WTC11 (cell line): ENCODE measurements at regions not wholly inside any gene's neighbourhood (a gene's known extent, or its start where the extent isn't known, plus 50 kb on each side); places are given as distances from the start of the nearest gene placed in this dataset.
A peak's percentile ranks its signal among the peaks of the same experiment; 100 is the strongest.

ENCODE experiments used
- ATAC-seq: fragments of 200-7000 bp; cut with Tn5 transposase; 2 replicates; pipeline ENCODE4 v1.10.0; 2021; ENCODE audit warnings: mild to moderate bottlenecking, moderate library complexity
- CTCF ChIA-PET: fragments of 300-600 bp; sonication (Branson Sonifier 250); formaldehyde crosslinking; loops from one replicate; lab custom pipeline; 2021; ENCODE audit warnings: antibody characterized with exemption; lab: Charles Lee
- POLR2A ChIA-PET: fragments of 350-600 bp; sonication (Branson Sonifier 250); formaldehyde crosslinking; loops from one replicate; lab custom pipeline; 2021; ENCODE audit warnings: antibody characterized with exemption; lab: Charles Lee
- DNase-seq: peaks from one replicate; pipeline ENCODE4 v3.0.0; 2021; ENCODE audit warnings: low spot score
- H3K27ac Mint-ChIP-seq: 2 replicates; pipeline ENCODE4 v1.8.0; 2021; ENCODE audit warnings: mixed read lengths
- H3K27me3 Mint-ChIP-seq: 2 replicates; pipeline ENCODE4 v1.8.0; 2021; ENCODE audit warnings: low read depth, mild to moderate bottlenecking, moderate library complexity, mixed read lengths
- H3K36me3 Mint-ChIP-seq: 2 replicates; pipeline ENCODE4 v1.8.0; 2021; ENCODE audit warnings: mixed read lengths
- H3K4me1 Mint-ChIP-seq: 2 replicates; pipeline ENCODE4 v1.8.0; 2022; ENCODE audit warnings: mixed read lengths
- H3K4me3 Mint-ChIP-seq: 2 replicates; pipeline ENCODE4 v1.8.0; 2021; ENCODE audit warnings: mild to moderate bottlenecking, moderate library complexity, mixed read lengths
- H3K9me3 Mint-ChIP-seq: 2 replicates; pipeline ENCODE4 v1.8.0; 2021; ENCODE audit warnings: mixed read lengths
- ARID4B ChIP-seq: sonication (generic); formaldehyde crosslinking; IDR thresholded peaks from 2 replicates; pipeline ENCODE4 v1.8.0; 2023; ENCODE audit warnings: missing genetic modification reagents, mild to moderate bottlenecking, borderline replicate concordance
- ATF2 ChIP-seq: sonication (generic); formaldehyde crosslinking; IDR thresholded peaks from 2 replicates; pipeline ENCODE4 v1.8.1; 2022; ENCODE audit warnings: low read depth, missing genetic modification reagents, borderline replicate concordance
- CDX4 ChIP-seq: fragments of 250-450 bp; sonication (Bioruptor Pico); IDR thresholded peaks from 2 replicates; pipeline ENCODE4 v1.9.0; 2021; ENCODE audit warnings: moderate library complexity, mild to moderate bottlenecking, inconsistent platforms, borderline replicate concordance
- CTCF ChIP-seq: fragments of 200-600 bp; IDR thresholded peaks from 2 replicates; pipeline ENCODE4 v1.8.0; 2022; ENCODE audit warnings: antibody characterized with exemption
- ERG ChIP-seq: fragments of 250-450 bp; sonication (Bioruptor Pico); IDR thresholded peaks from 2 replicates; pipeline ENCODE4 v1.8.0; 2021; ENCODE audit warnings: mild to moderate bottlenecking
- FOXK1 ChIP-seq: sonication (generic); formaldehyde crosslinking; IDR thresholded peaks from 2 replicates; pipeline ENCODE4 v1.8.0; 2022; ENCODE audit warnings: mild to moderate bottlenecking, moderate library complexity, missing genetic modification reagents
- GABPB1 ChIP-seq: sonication (generic); formaldehyde crosslinking; IDR thresholded peaks from 2 replicates; pipeline ENCODE4 v1.8.1; 2023; ENCODE audit warnings: mild to moderate bottlenecking, missing genetic modification reagents
- HMGA2 ChIP-seq: fragments of 250-450 bp; sonication (Bioruptor Pico); IDR thresholded peaks from 2 replicates; pipeline ENCODE4 v1.4.0; 2021; ENCODE audit warnings: mild to moderate bottlenecking, moderate library complexity
- TEAD1 ChIP-seq: sonication (generic); formaldehyde crosslinking; IDR thresholded peaks from 2 replicates; pipeline ENCODE4 v1.8.0; 2022; ENCODE audit warnings: mild to moderate bottlenecking, missing genetic modification reagents
- TEAD4 ChIP-seq: sonication (generic); formaldehyde crosslinking; IDR thresholded peaks from 2 replicates; pipeline ENCODE4 v1.8.0; 2022; ENCODE audit warnings: mild to moderate bottlenecking, missing genetic modification reagents
- ZBTB21 ChIP-seq: sonication (generic); formaldehyde crosslinking; IDR thresholded peaks from 2 replicates; pipeline ENCODE4 v1.8.1; 2023; ENCODE audit warnings: mild to moderate bottlenecking, missing genetic modification reagents, borderline replicate concordance
- ZBTB43 ChIP-seq: sonication (generic); formaldehyde crosslinking; IDR thresholded peaks from 2 replicates; pipeline ENCODE4 v1.8.1; 2023; ENCODE audit warnings: mild to moderate bottlenecking, missing genetic modification reagents
- ZNF121 ChIP-seq: sonication (generic); formaldehyde crosslinking; IDR thresholded peaks from 2 replicates; pipeline ENCODE4 v1.8.0; 2023; ENCODE audit warnings: missing genetic modification reagents
- ZNF232 ChIP-seq: sonication (generic); formaldehyde crosslinking; IDR thresholded peaks from 2 replicates; pipeline ENCODE4 v1.8.0; 2022; ENCODE audit warnings: mild to moderate bottlenecking, missing genetic modification reagents
- ZNF532 ChIP-seq: fragments of 250-450 bp; sonication (Bioruptor Pico); IDR thresholded peaks from 2 replicates; pipeline ENCODE4 v1.9.0; 2021; ENCODE audit warnings: mild to moderate bottlenecking, borderline replicate concordance

- TF ChIP-seq CTCF: peak; percentile 94
These were observed 88.7 kb downstream of the HNRNPD start (continued) for GRCh38 chr4:82284858-82285805.

- TF ChIP-seq TEAD1 (CRISPR knock-in tag) (0 out of 2 replicates have a peak, but pooled peaks have one; percentile 48), TEAD4 (CRISPR knock-in tag) (no peak), ZBTB43 (CRISPR knock-in tag) (no peak), ZBTB21 (CRISPR knock-in tag) (no peak), FOXK1 (CRISPR knock-in tag) (no peak), ZNF121 (no peak)
- ChIA-PET POLR2A (interaction anchor here (1.0 to 1.3 kb wide), 2 partner anchors 16 to 90 kb away, joined by 3 to 7 read pairs; partner anchors contain the start of gene HNRNPD), CTCF (interaction anchor here (0.5 to 2.2 kb wide), 75 partner anchors 8 to 1324 kb away, joined by 3 to 101 read pairs (median 5); partner anchors contain the start of genes HNRNPD and SCD5)
- peaks cover 20% of the 10 kb centered on the region for H3K27me3 Mint-ChIP-seq
- H3K36me3 Mint-ChIP-seq: no peaks in the 10 kb centered on the region
- ATAC-seq (peak; percentile 7), DNase-seq (peak; percentile 27)
- H3K27ac Mint-ChIP-seq: peak overlapping the region; percentile 38
- peaks cover 14% of the 10 kb centered on the region for H3K4me1 Mint-ChIP-seq
- H3K9me3 Mint-ChIP-seq: 0 out of 2 replicates have a peak, but pooled peaks cover 2% of the 10 kb centered on the region
- H3K4me3 Mint-ChIP-seq: peak overlapping the region; percentile 68
These were observed 89.3 kb downstream of the HNRNPD start for GRCh38 chr4:82284475-82284857.

- Mint-ChIP-seq H3K27ac (no peak overlapping the region), H3K4me3 (no peak overlapping the region), H3K27me3 (peaks cover 28% of the 10 kb centered on the region), H3K9me3 (0 out of 2 replicates have a peak, but pooled peaks cover 6% of the 10 kb centered on the region), H3K4me1 (peaks cover 14% of the 10 kb centered on the region), H3K36me3 (no peaks in the 10 kb centered on the region)
- ChIA-PET CTCF (interaction anchor here (2.5 kb wide), 1 partner anchor 15 kb away, joined by 25 read pairs; no protein-coding TSS in a partner anchor), POLR2A (no interaction called here)
- no peak for ATAC-seq
- DNase-seq: no peak
- TF ChIP-seq ATF2 (CRISPR knock-in tag): no peak
- no peak for TF ChIP-seq ARID4B
- no peak for TF ChIP-seq GABPB1 (CRISPR knock-in tag)
- TF ChIP-seq HMGA2 (CRISPR knock-in tag): no peak
- TF ChIP-seq ZNF121: no peak
- no peak for TF ChIP-seq ZNF232 (CRISPR knock-in tag)
- no peak for TF ChIP-seq CDX4 (CRISPR knock-in tag)
- TF ChIP-seq ERG (CRISPR knock-in tag): no peak
- no peak for TF ChIP-seq ZNF532
These were observed 90.9 kb downstream of the HNRNPD start for GRCh38 chr4:82282875-82283274.
